H9 (cell line): ENCODE measurements at regions not wholly inside any gene's neighbourhood (a gene's known extent, or its start where the extent isn't known, plus 50 kb on each side); places are given as distances from the start of the nearest gene placed in this dataset.

ENCODE experiments used
- DNase-seq: peaks from one replicate; pipeline ENCODE4 v3.0.0-alpha.2; 2017
- H2AFZ ChIP-seq: one replicate; pipeline ENCODE4 v1.6.1; 2013; ENCODE audit warnings: mild to moderate bottlenecking, low read length, control low read depth, moderate library complexity
- H2AK5ac ChIP-seq: 2 replicates; pipeline ENCODE4 v1.6.1; 2013; ENCODE audit warnings: low read length, control low read depth, mixed read lengths; ENCODE audit not compliant: insufficient read length
- H2BK120ac ChIP-seq: one replicate; pipeline ENCODE4 v1.6.1; 2013; ENCODE audit warnings: low read depth, mild to moderate bottlenecking, low read length, control low read depth, inconsistent platforms; ENCODE audit not compliant: poor library complexity, severe bottlenecking
- H2BK12ac ChIP-seq: 2 replicates; pipeline ENCODE4 v1.6.1; 2013; ENCODE audit warnings: low read length, control low read depth, mixed read lengths, low read depth; ENCODE audit not compliant: insufficient read length
- H2BK15ac ChIP-seq: 2 replicates; pipeline ENCODE4 v1.6.1; 2013; ENCODE audit warnings: low read depth, low read length, control low read depth
- H2BK20ac ChIP-seq: one replicate; pipeline ENCODE4 v1.6.1; 2013; ENCODE audit warnings: low read depth, mild to moderate bottlenecking, low read length, control low read depth, inconsistent platforms; ENCODE audit not compliant: poor library complexity, severe bottlenecking
- H2BK5ac ChIP-seq: 2 replicates; pipeline ENCODE4 v1.6.1; 2013; ENCODE audit warnings: low read length, control low read depth, mixed read lengths; ENCODE audit not compliant: insufficient read length
- H3K14ac ChIP-seq: 2 replicates; pipeline ENCODE4 v1.6.1; 2013; ENCODE audit warnings: low read length, control low read depth; ENCODE audit not compliant: insufficient read depth
- H3K18ac ChIP-seq: 2 replicates; pipeline ENCODE4 v1.6.1; 2013; ENCODE audit warnings: low read depth, mild to moderate bottlenecking, mixed read lengths, low read length, control low read depth; ENCODE audit not compliant: insufficient read length
- H3K23ac ChIP-seq: 2 replicates; pipeline ENCODE4 v1.6.1; 2013; ENCODE audit warnings: low read length, control low read depth, mixed read lengths, low read depth; ENCODE audit not compliant: insufficient read length
- H3K23me2 ChIP-seq: 2 replicates; pipeline ENCODE4 v1.6.1; 2013; ENCODE audit warnings: low read depth, mild to moderate bottlenecking, mixed read lengths, low read length, control low read depth; ENCODE audit not compliant: insufficient read length, poor library complexity, severe bottlenecking
- H3K27ac ChIP-seq: 2 replicates; pipeline ENCODE4 v1.5.1; 2013; ENCODE audit warnings: low read length, control low read depth, mixed read lengths, low read depth; ENCODE audit not compliant: insufficient read length
- H3K27me3 ChIP-seq: 2 replicates; pipeline ENCODE4 v1.6.1; 2013; ENCODE audit warnings: low read length, control low read depth, inconsistent platforms; ENCODE audit not compliant: insufficient read depth
- H3K4ac ChIP-seq: 2 replicates; pipeline ENCODE4 v1.6.1; 2013; ENCODE audit warnings: low read depth, mild to moderate bottlenecking, control low read depth, inconsistent platforms, low read length, moderate library complexity
- H3K4me1 ChIP-seq: 2 replicates; pipeline ENCODE4 v1.6.1; 2013; ENCODE audit warnings: low read length, control low read depth, inconsistent platforms; ENCODE audit not compliant: insufficient read depth
- H3K4me2 ChIP-seq: 2 replicates; pipeline ENCODE4 v1.6.1; 2013; ENCODE audit warnings: low read length, control low read depth, mixed read lengths; ENCODE audit not compliant: insufficient read length, insufficient read depth
- H3K56ac ChIP-seq: 2 replicates; pipeline ENCODE4 v1.6.1; 2013; ENCODE audit warnings: low read depth, mild to moderate bottlenecking, mixed read lengths, low read length, control low read depth; ENCODE audit not compliant: insufficient read length
- H3K79me1 ChIP-seq: 2 replicates; pipeline ENCODE4 v1.6.1; 2013; ENCODE audit warnings: low read depth, mild to moderate bottlenecking, moderate library complexity, low read length, control low read depth, inconsistent platforms; ENCODE audit not compliant: insufficient read depth, poor library complexity, severe bottlenecking
- H3K79me2 ChIP-seq: 2 replicates; pipeline ENCODE4 v1.6.1; 2013; ENCODE audit warnings: low read length, control low read depth, inconsistent platforms; ENCODE audit not compliant: insufficient read depth
- H3K9ac ChIP-seq: 2 replicates; pipeline ENCODE4 v1.6.1; 2013; ENCODE audit warnings: low read length, control low read depth, mixed read lengths; ENCODE audit not compliant: insufficient read length; ENCODE audit errors: extremely low read depth
- H3K9me3 ChIP-seq: one replicate; pipeline ENCODE4 v1.6.1; 2013; ENCODE audit warnings: low read depth, low read length, inconsistent platforms; ENCODE audit not compliant: control insufficient read depth
- H3T11ph ChIP-seq: one replicate; pipeline ENCODE4 v1.6.1; 2013; ENCODE audit warnings: mild to moderate bottlenecking, low read length, control low read depth, inconsistent platforms
- H4K20me1 ChIP-seq: one replicate; pipeline ENCODE4 v1.6.1; 2013; ENCODE audit not compliant: control insufficient read depth, insufficient read length, insufficient read depth
- H4K5ac ChIP-seq: 2 replicates; pipeline ENCODE4 v1.6.1; 2013; ENCODE audit warnings: low read depth, mild to moderate bottlenecking, mixed read lengths, low read length, control low read depth; ENCODE audit not compliant: insufficient read length
- H4K8ac ChIP-seq: replicated peaks from 2 replicates; pipeline ENCODE4 v1.6.1; 2013; ENCODE audit warnings: low read length, control low read depth, mixed read lengths, low read depth; ENCODE audit not compliant: insufficient read length
- H4K91ac ChIP-seq: 2 replicates; pipeline ENCODE4 v1.6.1; 2013; ENCODE audit warnings: low read depth, mild to moderate bottlenecking, moderate library complexity, mixed read lengths, low read length, control low read depth; ENCODE audit not compliant: insufficient read length
- H3K27ac Mint-ChIP-seq, 3 experiments: 2 replicates in 2 of 3; 3 replicates in 1 of 3; pipeline ENCODE4 v1.8.0; 2020 to 2021; ENCODE audit warnings: mixed read lengths in 3 of 3, mild to moderate bottlenecking in 1 of 3, moderate library complexity in 1 of 3
- H3K27me3 Mint-ChIP-seq: 2 replicates; pipeline ENCODE4 v1.8.0; 2021; ENCODE audit warnings: low read depth, mild to moderate bottlenecking, moderate library complexity, mixed read lengths
- H3K36me3 Mint-ChIP-seq, 3 experiments: 2 replicates in 2 of 3; 3 replicates in 1 of 3; pipeline ENCODE4 v1.8.0; 2020 to 2021; ENCODE audit warnings: low read depth in 3 of 3, mixed read lengths in 3 of 3; ENCODE audit not compliant: insufficient read depth in 1 of 3
- H3K4me1 Mint-ChIP-seq, 2 experiments: 2 replicates each; pipeline ENCODE4 v1.8.0; 2020; ENCODE audit warnings: mixed read lengths in 2 of 2
- H3K4me3 Mint-ChIP-seq, 2 experiments: 2 replicates in 1 of 2; 3 replicates in 1 of 2; pipeline ENCODE4 v1.8.0; 2020 to 2021; ENCODE audit warnings: mild to moderate bottlenecking in 2 of 2, mixed read lengths in 2 of 2, moderate library complexity in 1 of 2
- H3K9me3 Mint-ChIP-seq, 2 experiments: 2 replicates in 1 of 2; 3 replicates in 1 of 2; pipeline ENCODE4 v1.8.0; 2020; ENCODE audit warnings: mild to moderate bottlenecking in 2 of 2, mixed read lengths in 2 of 2, moderate library complexity in 1 of 2
- CTCF ChIP-seq: fragments of 200-600 bp; sonication (generic); conservative IDR thresholded peaks from 3 replicates; pipeline ENCODE4 v1.8.0; 2021; ENCODE audit warnings: antibody characterized with exemption, mild to moderate bottlenecking
- WGBS: extraction: QIAGEN DNeasy Blood & Tissue Kit; methylation state at CpG from one replicate; pipeline ENCODE4 v1.1.7; 2013; ENCODE audit warnings: missing lambda C conversion rate, low lambda C conversion rate, mixed read lengths; ENCODE audit not compliant: insufficient read length; ENCODE audit errors: extremely low coverage; 5-methylcytosine and 5-hydroxymethylcytosine counted together

GRCh38 chr3:135871311-135871710 lies 94.2 kb upstream of the PPP2R3A start:
- Histone ChIP-seq H2AFZ (no peak overlapping the region), H3K4me2 (no peak overlapping the region), H2BK5ac (no peak overlapping the region), H3K4ac (no peak overlapping the region), H3T11ph (no peak overlapping the region), H4K91ac (no peak overlapping the region), H3K27me3 (no peaks in the 10 kb centered on the region), H4K20me1 (no peaks in the 10 kb centered on the region), H3K23me2 (no peaks in the 10 kb centered on the region), H4K8ac (no peak overlapping the region), H3K18ac (no peak overlapping the region), H3K79me2 (no peaks in the 10 kb centered on the region), H3K4me1 (no peaks in the 10 kb centered on the region), H3K9me3 (no peaks in the 10 kb centered on the region), H2AK5ac (no peak overlapping the region), H2BK20ac (no peak overlapping the region), H3K23ac (no peak overlapping the region), H4K5ac (no peak overlapping the region), H2BK15ac (no peak overlapping the region), H3K9ac (no peak overlapping the region), H2BK120ac (no peak overlapping the region), H3K79me1 (no peaks in the 10 kb centered on the region), H3K14ac (no peak overlapping the region), H2BK12ac (no peak overlapping the region), H3K56ac (no peak overlapping the region), H3K27ac (no peak overlapping the region)
- Mint-ChIP-seq H3K27ac (no peak overlapping the region), H3K36me3 (peaks cover 0 to 17% (median 4%) of the 10 kb centered on the region in 3 experiments; a peak in 4 of 7 replicates), H3K27me3 (peaks cover 4% of the 10 kb centered on the region; the same call in 1 of the 2 replicates), H3K4me3 (no peak overlapping the region), H3K9me3 (peaks cover 12 to 20% of the 10 kb centered on the region in 2 experiments), H3K4me1 (no peaks in the 10 kb centered on the region)
- no peak for DNase-seq
- no CpG with 5 or more reads among the region's 1 CpG for WGBS
- no peak for TF ChIP-seq CTCF
